Transverse colon (tissue), 4 donors: ENCODE measurements at regions not wholly inside any gene's neighbourhood (a gene's known extent, or its start where the extent isn't known, plus 50 kb on each side); places are given as distances from the start of the nearest gene placed in this dataset.

Experiments used
- CTCF ChIP-seq, 5 experiments: fragments of 200-600 bp in 3 of 5; fragments of 450-650 bp in 2 of 5; sonication (generic) in 3 of 5; IDR thresholded peaks; 1 replicate in 2 of 5; 2 replicates in 3 of 5; pipeline ENCODE4 v1.5.1; 2016 to 2017; ENCODE audit warnings: antibody characterized with exemption in 5 of 5, inconsistent platforms in 3 of 5, mild to moderate bottlenecking in 2 of 5, moderate library complexity in 1 of 5
- POLR2A ChIP-seq: fragments of 450-650 bp; IDR thresholded peaks from one replicate; pipeline ENCODE4 v1.6.1; 2016; ENCODE audit warnings: antibody characterized with exemption, mild to moderate bottlenecking, moderate library complexity
- POLR2AphosphoS5 ChIP-seq, 3 donors: sonication (generic); formaldehyde crosslinking; IDR thresholded peaks; one replicate each; pipeline ENCODE4 v1.6.1; 2016; ENCODE audit warnings: antibody characterized with exemption in 3 of 3

GRCh38 chr5:12911156-12911555 is 1006.9 kb upstream of the CTNND2 start:
- TF ChIP-seq CTCF (IDR thresholded peaks at IDR 0.05): no peak
- TF ChIP-seq POLR2A: no peak
- TF ChIP-seq POLR2AphosphoS5 (IDR thresholded peaks at IDR 0.05): no peak
